DMS 273 (cell line): ENCODE measurements at regions not wholly inside any gene's neighbourhood (a gene's known extent, or its start where the extent isn't known, plus 50 kb on each side); places are given as distances from the start of the nearest gene placed in this dataset.
"Not testable (repeated sequence)": the region's sequence is repeated elsewhere in the genome, so short reads cannot be mapped to it uniquely, and the experiment has no call there.

Experiments
- DNase-seq: peaks from one replicate; lab custom pipeline; 2025; ENCODE audit not compliant: unreplicated experiment; lab: John Stamatoyannopoulos, UW

DNA sequence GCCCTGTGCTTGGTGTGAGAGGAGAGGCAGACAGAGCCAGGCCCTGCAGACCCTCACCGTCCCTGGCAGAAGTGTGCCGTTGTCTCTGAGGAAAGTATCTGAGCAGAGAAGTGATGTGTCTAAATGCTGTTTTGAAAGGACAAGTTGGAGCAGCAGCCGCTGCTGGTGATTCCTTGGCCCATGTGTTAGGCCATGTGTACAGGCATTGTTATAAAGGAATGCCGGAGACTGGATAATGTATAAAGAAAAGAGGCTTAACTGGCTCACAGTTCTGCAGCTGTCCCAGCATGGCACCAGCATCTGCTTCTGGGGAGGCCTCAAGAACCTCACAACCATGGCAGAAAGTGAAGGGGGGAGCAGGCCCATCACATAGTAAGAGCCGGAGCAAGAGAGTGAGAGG is 334.6 kb upstream of the ATP10A start:
- DNase-seq = no peak

GRCh38 chr15:26197060-26197459 is 333.9 kb upstream of the ATP10A start:
- DNase-seq = no peak

- no peak for DNase-seq
Measured at GRCh38 chr15:26191193-26191592, 328.1 kb upstream of the ATP10A start.

DNA sequence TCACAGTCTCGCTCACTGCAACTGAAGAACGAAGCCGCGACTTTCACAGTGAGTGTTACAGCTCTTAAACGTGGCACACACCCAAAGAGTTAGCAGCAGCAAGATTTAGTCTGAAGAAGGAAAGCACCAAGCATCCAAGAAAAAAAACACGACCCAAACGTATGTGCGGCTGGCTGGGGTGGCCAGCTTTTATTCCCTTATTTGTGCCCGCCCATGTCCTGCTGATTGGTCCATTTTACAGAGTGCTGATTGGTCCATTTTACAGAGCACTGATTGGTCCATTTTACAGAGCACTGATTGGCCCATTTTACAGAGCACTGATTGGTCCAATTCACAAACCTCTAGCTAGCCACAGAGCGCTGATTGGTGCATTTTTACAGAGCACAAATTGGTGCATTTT is 323.0 kb upstream of the ATP10A start:
- DNase-seq = not testable (repeated sequence)

- no peak for DNase-seq
Measured at GRCh38 chr15:26182441-26182840, 319.3 kb upstream of the ATP10A start.

DNA sequence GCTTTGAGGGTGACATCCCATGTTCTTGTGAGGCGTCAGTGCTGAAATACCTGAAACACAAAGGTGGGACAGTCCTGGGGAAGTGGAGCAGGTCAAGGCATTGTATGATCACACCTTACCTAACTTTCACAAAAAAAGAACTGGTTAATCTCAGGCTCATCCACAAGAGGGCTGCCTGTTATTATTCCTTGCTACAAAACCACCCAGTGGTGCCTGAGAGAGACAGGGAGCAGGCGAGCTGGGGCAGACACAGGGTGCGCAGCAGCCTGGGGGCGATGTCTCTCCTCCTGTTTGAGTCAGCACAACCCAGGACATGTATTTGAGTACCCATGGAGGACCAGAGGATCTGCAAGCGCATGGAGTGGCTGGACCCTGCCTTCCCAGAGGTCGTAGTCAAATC is 316.8 kb upstream of the ATP10A start:
- peak; percentile 55 for DNase-seq

- DNase-seq = no peak
Measured at GRCh38 chr15:26178640-26179220, 315.6 kb upstream of the ATP10A start.

DNA sequence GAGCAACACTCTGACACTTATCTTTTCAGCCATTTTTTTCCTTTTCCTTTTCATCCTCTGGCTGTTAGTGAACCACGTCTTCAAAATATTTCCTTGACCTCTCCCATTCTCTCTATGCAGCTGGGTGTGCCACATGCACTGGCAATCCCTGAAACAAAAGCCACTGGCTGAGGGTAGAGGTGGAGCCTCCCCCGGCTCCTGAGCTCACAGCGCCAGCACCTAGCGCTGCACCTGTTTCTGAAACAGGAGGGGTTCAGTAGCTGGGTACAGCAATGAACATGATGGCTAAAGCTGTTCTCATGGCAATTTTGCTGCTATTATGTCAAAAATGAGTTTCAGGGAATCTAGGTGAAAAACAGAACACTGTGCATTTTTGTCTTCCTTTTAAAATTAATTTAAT is 314.7 kb upstream of the ATP10A start:
- DNase-seq = no peak

- no peak for DNase-seq
Measured at GRCh38 chr15:26176831-26177230, 313.7 kb upstream of the ATP10A start.

DNA sequence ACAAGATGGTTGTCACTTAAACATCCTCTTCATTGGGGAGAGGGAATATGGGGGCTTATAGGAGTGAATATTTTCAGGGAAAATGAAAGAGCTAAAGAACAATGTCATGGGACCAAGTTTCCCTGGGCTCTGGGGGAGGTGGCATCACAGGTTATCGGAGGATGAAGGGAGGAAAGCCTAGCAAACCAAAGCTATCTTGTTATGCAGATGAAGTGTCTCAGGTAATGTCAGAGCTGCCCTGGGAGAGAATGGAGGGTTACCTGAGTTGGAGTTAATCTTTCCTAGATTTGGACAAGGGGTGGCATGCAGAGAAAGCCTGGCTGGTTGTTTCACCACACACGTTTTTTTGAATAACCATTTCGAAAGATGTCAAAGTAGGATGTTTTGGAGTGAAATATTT is 308.1 kb upstream of the ATP10A start:
- DNase-seq = no peak

DNA sequence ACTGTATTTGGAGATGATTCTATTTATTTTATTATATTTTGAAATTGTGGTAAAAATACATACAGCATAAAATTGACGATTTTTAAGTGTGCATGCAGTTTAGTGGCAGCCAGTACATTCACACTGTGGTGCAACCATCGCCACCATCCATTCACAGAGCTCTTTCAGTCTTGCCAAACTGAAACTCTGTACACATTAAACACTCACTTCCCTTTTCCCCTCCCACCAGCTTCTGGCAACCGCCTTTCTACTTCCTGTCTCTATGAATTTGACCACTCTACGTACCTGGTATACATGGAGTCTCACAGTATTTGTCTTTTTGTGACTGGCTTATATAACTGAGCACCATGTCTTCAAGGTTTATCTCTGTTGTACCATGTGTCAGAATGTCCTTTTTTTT is 303.3 kb upstream of the ATP10A start:
- DNase-seq = no peak

DNA sequence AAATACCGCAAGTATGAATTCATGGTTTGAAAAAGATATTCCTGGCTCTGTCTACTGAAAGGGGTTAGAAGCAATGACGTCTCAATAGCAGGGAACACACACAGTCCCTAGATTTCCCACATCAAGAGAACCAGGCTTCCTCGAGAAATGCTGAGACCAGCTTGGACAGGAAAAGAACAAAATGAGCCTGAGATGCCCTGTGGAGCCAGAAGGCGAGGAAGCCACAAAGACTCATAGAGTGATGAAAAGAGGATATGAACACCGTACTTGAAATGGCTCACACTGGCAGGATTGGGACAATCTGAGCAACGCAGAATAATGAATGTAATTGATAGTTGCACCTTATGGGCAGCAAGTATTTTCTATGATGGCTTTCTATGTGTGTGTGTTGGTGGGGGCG is 302.4 kb upstream of the ATP10A start:
- DNase-seq = no peak

GRCh38 chr15:26160343-26160742 is 297.2 kb upstream of the ATP10A start:
- no peak for DNase-seq

- DNase-seq = no peak
Measured at GRCh38 chr15:26158176-26158575, 295.0 kb upstream of the ATP10A start.

- no peak for DNase-seq
Measured at GRCh38 chr15:26157081-26157480, 294.0 kb upstream of the ATP10A start.

- DNase-seq = no peak
Measured at GRCh38 chr15:26156051-26156450, 292.9 kb upstream of the ATP10A start.

DNA sequence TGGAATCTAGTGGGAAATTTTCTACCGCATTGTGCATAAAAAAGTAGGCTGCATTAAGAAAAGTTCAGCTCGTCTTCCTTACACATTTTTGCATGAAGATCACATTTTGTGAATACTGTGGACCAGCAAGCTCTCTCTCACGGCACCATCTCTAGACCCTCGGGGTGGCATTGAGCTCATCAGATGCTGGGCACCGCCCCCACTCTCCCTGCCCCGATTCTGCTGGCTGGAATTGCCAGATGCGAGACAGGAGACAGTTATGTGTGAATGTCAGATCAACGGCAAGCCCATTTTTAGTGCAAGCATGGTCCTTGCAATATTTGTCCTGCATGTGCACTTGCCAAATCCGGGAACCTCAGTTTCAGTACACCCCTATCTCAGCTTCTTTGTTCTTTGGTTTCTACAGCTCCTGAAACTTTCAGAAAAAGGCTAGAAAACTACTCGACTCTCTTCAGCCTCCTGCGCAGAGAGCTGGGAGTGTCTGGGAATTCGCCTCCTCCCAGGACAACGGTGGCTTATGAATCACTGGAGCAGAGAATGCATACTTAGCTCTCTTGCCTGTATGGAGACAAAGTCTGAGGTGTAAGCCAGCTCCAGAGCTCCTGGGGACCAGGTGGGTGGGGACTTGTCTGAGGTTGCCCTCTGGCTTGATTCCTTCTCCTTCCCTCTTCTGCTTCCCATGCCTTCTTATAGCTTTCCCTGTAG is 285.2 kb upstream of the ATP10A start:
- no peak for DNase-seq

- peak; percentile 14 for DNase-seq
Measured at GRCh38 chr15:26146202-26146601, 283.1 kb upstream of the ATP10A start.

GRCh38 chr15:26145796-26146195 is 282.7 kb upstream of the ATP10A start:
- DNase-seq = no peak

DNA sequence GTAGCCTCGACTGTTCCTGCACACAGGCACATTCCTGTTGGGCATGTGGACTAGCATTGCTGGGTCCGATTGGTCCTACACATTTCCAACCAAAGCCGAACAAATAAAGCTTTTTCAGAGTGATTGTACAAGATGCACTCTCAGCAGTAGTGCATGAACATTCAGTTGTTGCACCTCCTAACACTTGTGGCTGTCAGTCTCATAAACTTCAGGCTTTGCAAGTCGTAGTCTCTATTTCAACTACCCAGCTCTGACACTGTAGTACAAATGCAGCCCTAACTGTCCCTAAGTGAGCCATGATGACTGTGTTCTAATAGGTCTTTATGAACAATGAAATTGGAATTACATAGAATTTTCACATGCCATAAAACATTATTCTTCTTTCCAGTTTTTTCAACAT is 281.7 kb upstream of the ATP10A start:
- DNase-seq = no peak

- DNase-seq = no peak
Measured at GRCh38 chr15:26143221-26143620, 280.1 kb upstream of the ATP10A start.

DNA sequence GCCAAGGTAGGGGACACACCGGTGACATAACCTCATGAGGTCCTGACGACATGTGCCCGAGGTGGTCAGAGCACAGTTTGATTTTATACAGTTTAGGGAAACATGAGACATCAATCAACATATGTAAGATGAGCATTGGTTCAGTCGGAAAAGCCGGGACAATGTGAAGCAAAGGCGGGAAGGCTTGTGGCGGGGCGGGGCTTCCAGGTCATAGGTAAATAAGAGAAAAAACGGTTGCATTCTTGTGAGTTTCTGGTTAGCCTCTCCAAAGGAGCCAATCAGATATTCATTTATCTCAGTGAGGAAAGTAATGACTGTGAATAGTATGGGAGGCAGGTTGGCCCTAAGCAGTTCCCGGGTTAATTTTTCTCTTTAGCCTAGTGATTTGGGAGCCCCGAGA is 271.7 kb upstream of the ATP10A start:
- DNase-seq = no peak

GRCh38 chr15:26134152-26134551 is 271.0 kb upstream of the ATP10A start:
- no peak for DNase-seq
